Activated T-helper 17 cell treated with anti-CD3 and anti-CD28 coated beads, Interleukin-2, amount 50 U/mL, for 72 hours (primary cell): ENCODE measurements at regions not wholly inside any gene's neighbourhood (a gene's known extent, or its start where the extent isn't known, plus 50 kb on each side); places are given as distances from the start of the nearest gene placed in this dataset.

Source experiments
- ATAC-seq: fragments of 150-1000 bp; cut with Tn5 transposase; replicated peaks from 2 replicates; pipeline ENCODE4 v1.10.0; 2021; ENCODE audit warnings: mild to moderate bottlenecking, moderate library complexity
- H3K27ac Mint-ChIP-seq: one replicate; pipeline ENCODE4 v1.8.0; 2022; ENCODE audit warnings: mixed read lengths
- H3K27me3 Mint-ChIP-seq: one replicate; pipeline ENCODE4 v1.8.0; 2022; ENCODE audit warnings: mixed read lengths
- H3K36me3 Mint-ChIP-seq: one replicate; pipeline ENCODE4 v1.8.0; 2022; ENCODE audit warnings: low read depth, mild to moderate bottlenecking, mixed read lengths
- H3K4me1 Mint-ChIP-seq: one replicate; pipeline ENCODE4 v1.8.0; 2022; ENCODE audit warnings: mixed read lengths
- H3K4me3 Mint-ChIP-seq: one replicate; pipeline ENCODE4 v1.8.0; 2022; ENCODE audit warnings: mild to moderate bottlenecking, mixed read lengths
- H3K9me3 Mint-ChIP-seq: one replicate; pipeline ENCODE4 v1.8.0; 2022; ENCODE audit warnings: mixed read lengths

GRCh38 chr1:81466961-81467360, 333.8 kb upstream of the ADGRL2 start:
- no peaks in the 10 kb centered on the region for H3K27me3 Mint-ChIP-seq
- H3K9me3 Mint-ChIP-seq = no peaks in the 10 kb centered on the region
- ATAC-seq = no peak
- no peaks in the 10 kb centered on the region for H3K4me1 Mint-ChIP-seq
- no peak overlapping the region for H3K4me3 Mint-ChIP-seq
- no peaks in the 10 kb centered on the region for H3K36me3 Mint-ChIP-seq
- H3K27ac Mint-ChIP-seq = no peak overlapping the region

- no peak overlapping the region for H3K27ac Mint-ChIP-seq
- H3K4me3 Mint-ChIP-seq = no peak overlapping the region
- no peaks in the 10 kb centered on the region for H3K9me3 Mint-ChIP-seq
- ATAC-seq = no peak
- H3K27me3 Mint-ChIP-seq = no peaks in the 10 kb centered on the region
- H3K4me1 Mint-ChIP-seq = no peaks in the 10 kb centered on the region
- no peaks in the 10 kb centered on the region for H3K36me3 Mint-ChIP-seq
Measured at GRCh38 chr1:81463936-81464837, 336.5 kb upstream of the ADGRL2 start.

GRCh38 chr1:81459043-81459442, 341.7 kb upstream of the ADGRL2 start:
- H3K4me3 Mint-ChIP-seq = no peak overlapping the region
- no peak for ATAC-seq
- H3K9me3 Mint-ChIP-seq = peaks cover 3% of the 10 kb centered on the region
- H3K27me3 Mint-ChIP-seq = no peaks in the 10 kb centered on the region
- no peaks in the 10 kb centered on the region for H3K4me1 Mint-ChIP-seq
- H3K36me3 Mint-ChIP-seq = no peaks in the 10 kb centered on the region
- no peak overlapping the region for H3K27ac Mint-ChIP-seq

- Mint-ChIP-seq H3K27me3 (no peaks in the 10 kb centered on the region), H3K27ac (no peak overlapping the region), H3K36me3 (no peaks in the 10 kb centered on the region), H3K4me3 (no peak overlapping the region), H3K4me1 (no peaks in the 10 kb centered on the region), H3K9me3 (peaks cover 3% of the 10 kb centered on the region)
- no peak for ATAC-seq
Measured at GRCh38 chr1:81458186-81458585, 342.5 kb upstream of the ADGRL2 start.

GRCh38 chr1:81455481-81455880, 345.3 kb upstream of the ADGRL2 start:
- Mint-ChIP-seq H3K27ac (no peak overlapping the region), H3K4me3 (no peak overlapping the region), H3K36me3 (no peaks in the 10 kb centered on the region), H3K27me3 (no peaks in the 10 kb centered on the region), H3K9me3 (peaks cover 6% of the 10 kb centered on the region), H3K4me1 (no peaks in the 10 kb centered on the region)
- no peak for ATAC-seq

- Mint-ChIP-seq H3K27ac (no peak overlapping the region), H3K36me3 (no peaks in the 10 kb centered on the region)
Measured at GRCh38 chr1:81453971-81454370, 346.8 kb upstream of the ADGRL2 start.

GRCh38 chr1:81453367-81453703, 347.4 kb upstream of the ADGRL2 start:
- Mint-ChIP-seq H3K9me3 (peaks cover 6% of the 10 kb centered on the region), H3K4me3 (no peak overlapping the region), H3K36me3 (no peaks in the 10 kb centered on the region), H3K27me3 (no peaks in the 10 kb centered on the region), H3K4me1 (no peaks in the 10 kb centered on the region), H3K27ac (no peak overlapping the region)
- no peak for ATAC-seq

More at GRCh38 chr1:81453971-81454370, 346.8 kb upstream of the ADGRL2 start:
- Mint-ChIP-seq H3K4me3 (no peak overlapping the region), H3K4me1 (no peaks in the 10 kb centered on the region), H3K9me3 (peaks cover 6% of the 10 kb centered on the region), H3K27me3 (no peaks in the 10 kb centered on the region)
- ATAC-seq = no peak

- Mint-ChIP-seq H3K4me1 (no peaks in the 10 kb centered on the region), H3K27ac (no peak overlapping the region), H3K4me3 (no peak overlapping the region), H3K36me3 (no peaks in the 10 kb centered on the region), H3K27me3 (no peaks in the 10 kb centered on the region), H3K9me3 (peaks cover 3% of the 10 kb centered on the region)
- no peak for ATAC-seq
Measured at GRCh38 chr1:81452693-81453366, 347.9 kb upstream of the ADGRL2 start.

- Mint-ChIP-seq H3K4me3 (no peak overlapping the region), H3K36me3 (no peaks in the 10 kb centered on the region), H3K27me3 (no peaks in the 10 kb centered on the region), H3K4me1 (no peaks in the 10 kb centered on the region), H3K9me3 (peaks cover 3% of the 10 kb centered on the region), H3K27ac (no peak overlapping the region)
- no peak for ATAC-seq
Measured at GRCh38 chr1:81449786-81450185, 350.9 kb upstream of the ADGRL2 start.

GRCh38 chr1:81446000-81446669, 354.6 kb upstream of the ADGRL2 start:
- no peaks in the 10 kb centered on the region for H3K4me1 Mint-ChIP-seq
- no peak overlapping the region for H3K4me3 Mint-ChIP-seq
- H3K27ac Mint-ChIP-seq = no peak overlapping the region
- no peaks in the 10 kb centered on the region for H3K36me3 Mint-ChIP-seq
- H3K9me3 Mint-ChIP-seq = no peaks in the 10 kb centered on the region
- ATAC-seq = no peak
- no peaks in the 10 kb centered on the region for H3K27me3 Mint-ChIP-seq

GRCh38 chr1:81443288-81443687, 357.4 kb upstream of the ADGRL2 start:
- H3K27ac Mint-ChIP-seq = no peak overlapping the region
- H3K36me3 Mint-ChIP-seq = no peaks in the 10 kb centered on the region
- peaks cover 4% of the 10 kb centered on the region for H3K9me3 Mint-ChIP-seq
- no peaks in the 10 kb centered on the region for H3K4me1 Mint-ChIP-seq
- H3K27me3 Mint-ChIP-seq = no peaks in the 10 kb centered on the region
- no peak overlapping the region for H3K4me3 Mint-ChIP-seq
- ATAC-seq = no peak

GRCh38 chr1:81439046-81439823, 361.5 kb upstream of the ADGRL2 start:
- ATAC-seq = no peak

GRCh38 chr1:81437649-81438048, 363.1 kb upstream of the ADGRL2 start:
- Mint-ChIP-seq H3K27me3 (no peaks in the 10 kb centered on the region), H3K36me3 (no peaks in the 10 kb centered on the region), H3K27ac (no peak overlapping the region), H3K4me1 (no peaks in the 10 kb centered on the region), H3K9me3 (peaks cover 4% of the 10 kb centered on the region), H3K4me3 (no peak overlapping the region)
- ATAC-seq = no peak

More at GRCh38 chr1:81439046-81439823, 361.5 kb upstream of the ADGRL2 start:
- Mint-ChIP-seq H3K27me3 (no peaks in the 10 kb centered on the region), H3K36me3 (no peaks in the 10 kb centered on the region), H3K9me3 (peaks cover 4% of the 10 kb centered on the region), H3K27ac (no peak overlapping the region), H3K4me1 (no peaks in the 10 kb centered on the region), H3K4me3 (no peak overlapping the region)

GRCh38 chr1:81437213-81437612, 363.5 kb upstream of the ADGRL2 start:
- peaks cover 4% of the 10 kb centered on the region for H3K9me3 Mint-ChIP-seq
- no peaks in the 10 kb centered on the region for H3K36me3 Mint-ChIP-seq
- no peak for ATAC-seq
- H3K27me3 Mint-ChIP-seq = no peaks in the 10 kb centered on the region
- H3K4me3 Mint-ChIP-seq = no peak overlapping the region
- H3K27ac Mint-ChIP-seq = no peak overlapping the region
- H3K4me1 Mint-ChIP-seq = no peaks in the 10 kb centered on the region
